ENCODE measurements at regions not wholly inside any gene's neighbourhood (a gene's known extent, or its start where the extent isn't known, plus 50 kb on each side); places are given as distances from the start of the nearest gene placed in this dataset.

GRCh38 chr20:11128220-11128718 is 454.5 kb upstream of the JAG1 start:
- Histone ChIP-seq H3K79me2 (ENCODE audit: control insufficient read depth, insufficient read depth, low read length) (no peaks in the 10 kb centered on the region), H3K4me1 (ENCODE audit: control insufficient read depth, insufficient read depth, low read length) (no peaks in the 10 kb centered on the region), H3K27me3 (replicated peaks in 1 of 2; ENCODE audit: control insufficient read depth in 2 of 2, insufficient read depth in 2 of 2, low read length in 1 of 2) (no peaks in the 10 kb centered on the region), H3K4me2 (ENCODE audit: control insufficient read depth, insufficient read depth) (no peak overlapping the region), H3K9ac (ENCODE audit: control insufficient read depth, insufficient read depth, low read length) (no peak overlapping the region), H3K36me3 (ENCODE audit: control insufficient read depth in 2 of 2, insufficient read depth in 2 of 2, low read length in 1 of 2) (no peaks in the 10 kb centered on the region), H3K9me3 (replicated peaks; ENCODE audit: control insufficient read depth, insufficient read depth, low read length) (no peaks in the 10 kb centered on the region), H2AFZ (ENCODE audit: control insufficient read depth, low read depth, low read length) (no peak overlapping the region), H3K27ac (ENCODE audit: control insufficient read depth, insufficient read depth) (no peak overlapping the region), H3K4me3 (no peak overlapping the region), H4K20me1 (ENCODE audit: control insufficient read depth, insufficient read depth) (no peaks in the 10 kb centered on the region)
- 15% methylated on average over 3 of the region's 3 CpGs for WGBS (ENCODE audit: insufficient coverage, insufficient replicate concordance, low lambda C conversion rate, missing lambda C conversion rate)
- no TSS peak for BruUV-seq (replicated peaks)
- ChIA-PET SMC1A (ENCODE audit: uncharacterized antibody, unreplicated experiment) (interaction anchor here (1.1 kb wide), 1 partner anchor 8 kb away, joined by 3 read pairs; no protein-coding TSS in a partner anchor), RAD21 (ENCODE audit: unreplicated experiment) (no interaction called here), POLR2A (no interaction called here), CTCF (interaction anchor here (0.9 to 1.0 kb wide), 2 partner anchors 14 to 50 kb away, joined by 3 read pairs; no protein-coding TSS in a partner anchor)
- no peak for ATAC-seq
- no peak for DNase-seq (ENCODE audit: low read depth, low spot score)
- in situ Hi-C loops (cut with MboI) (no loop called here), intact Hi-C loops (cut with micrococcal nuclease; ENCODE audit: unreplicated experiment) (loop anchor here (10.0 kb wide), 1 partner anchor 453 kb away; the partner anchor contains the start of gene JAG1)
- FAIRE-seq = no peak
- TF ChIP-seq SMARCA5 (IDR thresholded peaks at IDR 0.05) = no peak
- no peak for TF ChIP-seq DPF2 (IDR thresholded peaks at IDR 0.05)
- no peak for TF ChIP-seq BCL11A (IDR thresholded peaks at IDR 0.05; ENCODE audit: low read depth, low read length)
- TF ChIP-seq SMAD1 (IDR thresholded peaks at IDR 0.05; ENCODE audit: low read depth, partially characterized antibody) = no peak
- no peak for TF ChIP-seq BCL3 (IDR thresholded peaks at IDR 0.05; ENCODE audit: borderline replicate concordance, insufficient read depth, low read depth, low read length, poor library complexity, severe bottlenecking)
- no peak for TF ChIP-seq HCFC1 (IDR thresholded peaks at IDR 0.05; ENCODE audit: low read length)
- no peak for TF ChIP-seq SMAD5 (IDR thresholded peaks at IDR 0.05; ENCODE audit: low read depth)
- no peak for TF ChIP-seq REST (IDR thresholded peaks at IDR 0.05; ENCODE audit: low read depth, low read length)

All from GM12878 (cell line).